HepG2 (cell line): ENCODE measurements at regions not wholly inside any gene's neighbourhood (a gene's known extent, or its start where the extent isn't known, plus 50 kb on each side); places are given as distances from the start of the nearest gene placed in this dataset.

Experiments
- ATAC-seq: fragments of 200-7000 bp; cut with Tn5 transposase; 3 replicates; pipeline ENCODE4 v1.9.1; 2020; ENCODE audit warnings: mild to moderate bottlenecking, moderate library complexity
- BruUV-seq: library from RNA; stranded (reverse); fragments of 400-500 nt; replicated peaks from 2 replicates; lab custom pipeline; 2021; lab: Mats Ljungman, UMichigan
- CTCF ChIA-PET: fragments of 300-600 bp; formaldehyde crosslinking; extraction: SDS; loops from one replicate; lab custom pipeline; 2021; ENCODE audit warnings: low total read pairs, inconsistent platforms, low intra/inter-chr PET ratio; lab: Yijun Ruan, JAX
- POLR2A ChIA-PET: fragments of 350-600 bp; sonication (Branson Sonifier 250); formaldehyde crosslinking; loops from one replicate; lab custom pipeline; 2020; ENCODE audit warnings: antibody characterized with exemption, inconsistent platforms; lab: Yijun Ruan, JAX
- DNase-seq: peaks from one replicate; pipeline ENCODE4 v3.0.0-alpha.2; 2015; ENCODE audit warnings: low spot score
- FAIRE-seq: peaks from 3 replicates; lab custom pipeline; 2011; peaks lifted over from hg19 to GRCh38; lab: Jason Lieb, UNC
- H2AFZ ChIP-seq: one replicate; pipeline ENCODE4 v1.6.1; 2011; ENCODE audit warnings: low read length, inconsistent platforms
- H3K27ac ChIP-seq: fragments of 300-600 bp; 3 replicates; pipeline ENCODE4 v1.8.0; 2011; ENCODE audit warnings: mixed run types, mild to moderate bottlenecking, mixed read lengths, low read length, inconsistent platforms; ENCODE audit not compliant: insufficient read depth; ENCODE audit errors: extremely low read length
- H3K27me3 ChIP-seq, 2 experiments: fragments of 200-600 bp in 1 of 2; 2 replicates in 1 of 2; 3 replicates in 1 of 2; pipeline versions ENCODE4 v1.6.0 to v1.8.0; 2011; ENCODE audit warnings: low read length in 2 of 2, mild to moderate bottlenecking in 2 of 2, moderate library complexity in 2 of 2, inconsistent platforms in 1 of 2; ENCODE audit not compliant: insufficient read depth in 2 of 2, control insufficient read depth in 1 of 2
- H3K36me3 ChIP-seq, 2 experiments: fragments of 200-600 bp in 1 of 2; replicated peaks in 1 of 2; 2 replicates in 1 of 2; 3 replicates in 1 of 2; pipeline versions ENCODE4 v1.5.1 to v1.8.0; 2011; ENCODE audit warnings: low read length in 2 of 2, inconsistent platforms in 1 of 2; ENCODE audit not compliant: insufficient read depth in 2 of 2, control insufficient read depth in 1 of 2
- H3K4me1 ChIP-seq: 2 replicates; pipeline ENCODE4 v1.5.1; 2012; ENCODE audit warnings: low read length, inconsistent platforms; ENCODE audit not compliant: insufficient read depth
- H3K4me2 ChIP-seq: 2 replicates; pipeline ENCODE4 v1.6.0; 2011; ENCODE audit warnings: low read depth, low read length, inconsistent platforms
- H3K4me3 ChIP-seq, 3 experiments: fragments of 200-600 bp in 1 of 3; sonication (generic), shearing (Covaris generic) in 1 of 3; replicated peaks in 1 of 3; 2 replicates each; pipeline ENCODE4 v1.5.1; 2011 to 2016; ENCODE audit warnings: low read length in 3 of 3, inconsistent platforms in 2 of 3, low read depth in 2 of 3, mild to moderate bottlenecking in 2 of 3, control low read depth in 1 of 3, mixed read lengths in 1 of 3; ENCODE audit not compliant: insufficient read depth in 1 of 3
- H3K79me2 ChIP-seq: one replicate; pipeline ENCODE4 v1.6.1; 2011; ENCODE audit warnings: low read length, inconsistent platforms; ENCODE audit not compliant: insufficient read depth
- H3K9ac ChIP-seq: 2 replicates; pipeline ENCODE4 v1.6.0; 2011; ENCODE audit warnings: mild to moderate bottlenecking, low read depth, low read length, inconsistent platforms; ENCODE audit not compliant: insufficient read depth
- H3K9me3 ChIP-seq: 2 replicates; pipeline ENCODE4 v1.5.1; 2012; ENCODE audit warnings: mild to moderate bottlenecking, low read length
- H4K20me1 ChIP-seq: 2 replicates; pipeline ENCODE4 v1.6.0; 2011; ENCODE audit warnings: inconsistent platforms, mild to moderate bottlenecking, low read length, moderate library complexity; ENCODE audit not compliant: insufficient read depth
- CREM ChIP-seq, 2 experiments: sonication (generic) in 1 of 2; formaldehyde crosslinking in 1 of 2; IDR thresholded peaks; 2 replicates each; pipeline versions ENCODE4 v1.4.0 to v1.6.1; 2016 to 2020; ENCODE audit warnings: antibody characterized with exemption in 1 of 2, mild to moderate bottlenecking in 1 of 2, missing genetic modification reagents in 1 of 2
- DZIP1 ChIP-seq: sonication (generic); formaldehyde crosslinking; IDR thresholded peaks from 2 replicates; pipeline ENCODE4 v1.5.0; 2020; ENCODE audit warnings: mild to moderate bottlenecking, missing genetic modification reagents
- ELF1 ChIP-seq: sonication (generic); formaldehyde crosslinking; IDR thresholded peaks from 2 replicates; pipeline ENCODE4 v1.4.0; 2020; ENCODE audit warnings: missing genetic modification reagents
- HDAC1 ChIP-seq: sonication (generic); formaldehyde crosslinking; IDR thresholded peaks from 2 replicates; pipeline ENCODE4 v1.5.1; 2020; ENCODE audit warnings: mild to moderate bottlenecking, missing genetic modification reagents
- IRX3 ChIP-seq: sonication (generic); formaldehyde crosslinking; IDR thresholded peaks from 2 replicates; pipeline ENCODE4 v1.8.1; 2023; ENCODE audit warnings: mild to moderate bottlenecking, low read depth, missing genetic modification reagents, borderline replicate concordance
- MNT ChIP-seq: fragments of 450-650 bp; IDR thresholded peaks from 2 replicates; pipeline ENCODE4 v1.6.1; 2016
- MXD1 ChIP-seq: sonication (generic); formaldehyde crosslinking; IDR thresholded peaks from 2 replicates; pipeline ENCODE4 v1.4.0; 2020; ENCODE audit warnings: mild to moderate bottlenecking, missing genetic modification reagents
- SMAD3 ChIP-seq: sonication (generic); formaldehyde crosslinking; IDR thresholded peaks from 2 replicates; pipeline ENCODE4 v1.4.0; 2020; ENCODE audit warnings: missing genetic modification reagents
- STAT6 ChIP-seq: sonication (generic); formaldehyde crosslinking; IDR thresholded peaks from 2 replicates; pipeline ENCODE4 v1.4.0; 2020; ENCODE audit warnings: missing genetic modification reagents, mild to moderate bottlenecking, borderline replicate concordance
- ZNF101 ChIP-seq: sonication (generic); formaldehyde crosslinking; IDR thresholded peaks from 2 replicates; pipeline ENCODE4 v1.4.0; 2020; ENCODE audit warnings: mild to moderate bottlenecking, low read depth, missing genetic modification reagents, borderline replicate concordance
- ZNF143 ChIP-seq: sonication (generic); formaldehyde crosslinking; IDR thresholded peaks from 2 replicates; pipeline ENCODE4 v1.4.0; 2020; ENCODE audit warnings: missing genetic modification reagents
- ZNF367 ChIP-seq: sonication (generic); formaldehyde crosslinking; IDR thresholded peaks from 2 replicates; pipeline ENCODE4 v1.4.0; 2020; ENCODE audit warnings: missing genetic modification reagents, borderline replicate concordance
- ZNF543 ChIP-seq: sonication (generic); formaldehyde crosslinking; IDR thresholded peaks from 2 replicates; pipeline ENCODE4 v1.4.0; 2020; ENCODE audit warnings: mild to moderate bottlenecking, missing genetic modification reagents
- ZNF562 ChIP-seq: sonication (generic); formaldehyde crosslinking; IDR thresholded peaks from 2 replicates; pipeline ENCODE4 v1.8.0; 2022; ENCODE audit warnings: missing genetic modification reagents, borderline replicate concordance
- ZNF605 ChIP-seq: sonication (generic); formaldehyde crosslinking; IDR thresholded peaks from 2 replicates; pipeline ENCODE4 v1.8.0; 2022; ENCODE audit warnings: mild to moderate bottlenecking, missing genetic modification reagents
- ZNF709 ChIP-seq: sonication (generic); formaldehyde crosslinking; IDR thresholded peaks from 2 replicates; pipeline ENCODE4 v1.5.0; 2020; ENCODE audit warnings: mild to moderate bottlenecking, missing genetic modification reagents
- ZNF773 ChIP-seq: sonication (generic); formaldehyde crosslinking; IDR thresholded peaks from 2 replicates; pipeline ENCODE4 v1.4.0; 2020; ENCODE audit warnings: missing genetic modification reagents, borderline replicate concordance
- WGBS: methylation state at CpG from one replicate; pipeline ENCODE4 v1.1.6; 2017; ENCODE audit warnings: low lambda C conversion rate; 5-methylcytosine and 5-hydroxymethylcytosine counted together
- in situ Hi-C: cut with HindIII; loops from 2 replicates; pipeline ENCODE4 v1.10.0; 2017; ENCODE audit warnings: low pct_unique_long_range_greater_than_20kb; ENCODE audit not compliant: extremely low pct_ligation_motif_present
- intact Hi-C: fragments of 100-400 bp; cut with micrococcal nuclease; formaldehyde crosslinking; loops from one replicate; pipeline ENCODE4 v1.10.0; 2022; ENCODE audit not compliant: unreplicated experiment
- TF ChIP-seq, protein P1 (sequence below): sonication (generic); formaldehyde crosslinking; IDR thresholded peaks from 2 replicates; pipeline ENCODE4 v1.8.0; 2022; ENCODE audit warnings: mild to moderate bottlenecking, missing genetic modification reagents

- ATAC-seq (no peak), DNase-seq (no peak)
- Histone ChIP-seq H3K4me3 (no peak overlapping the region), H2AFZ (no peak overlapping the region), H4K20me1 (no peaks in the 10 kb centered on the region), H3K4me1 (no peaks in the 10 kb centered on the region), H3K9me3 (no peaks in the 10 kb centered on the region), H3K4me2 (no peak overlapping the region), H3K27me3 (no peaks in the 10 kb centered on the region), H3K9ac (no peak overlapping the region)
- POLR2A ChIA-PET, result no interaction called here
- 9% methylated on average over 1 of the region's 1 CpG for WGBS
- CTCF ChIA-PET, result no interaction called here
- in situ Hi-C loops (no loop called here), intact Hi-C loops (no loop called here)
- BruUV-seq, result no TSS peak
- TF ChIP-seq CREM (IDR thresholded peaks at IDR 0.05) (no peak), CREM (CRISPR knock-in tag; IDR thresholded peaks at IDR 0.05) (no peak), ZNF543 (CRISPR knock-in tag) (no peak), ZNF367 (no peak), MXD1 (no peak), MNT (no peak), ZNF773 (CRISPR knock-in tag) (no peak), ZNF709 (CRISPR knock-in tag) (no peak), SMAD3 (CRISPR knock-in tag) (no peak), ELF1 (CRISPR knock-in tag) (no peak), ZNF143 (CRISPR knock-in tag) (no peak), IRX3 (no peak), STAT6 (CRISPR knock-in tag) (no peak), ZNF562 (CRISPR knock-in tag) (no peak), ZNF605 (CRISPR knock-in tag) (no peak), ZNF101 (no peak), DZIP1 (CRISPR knock-in tag) (no peak), HDAC1 (CRISPR knock-in tag) (no peak)
- TF ChIP-seq, protein P1, sequence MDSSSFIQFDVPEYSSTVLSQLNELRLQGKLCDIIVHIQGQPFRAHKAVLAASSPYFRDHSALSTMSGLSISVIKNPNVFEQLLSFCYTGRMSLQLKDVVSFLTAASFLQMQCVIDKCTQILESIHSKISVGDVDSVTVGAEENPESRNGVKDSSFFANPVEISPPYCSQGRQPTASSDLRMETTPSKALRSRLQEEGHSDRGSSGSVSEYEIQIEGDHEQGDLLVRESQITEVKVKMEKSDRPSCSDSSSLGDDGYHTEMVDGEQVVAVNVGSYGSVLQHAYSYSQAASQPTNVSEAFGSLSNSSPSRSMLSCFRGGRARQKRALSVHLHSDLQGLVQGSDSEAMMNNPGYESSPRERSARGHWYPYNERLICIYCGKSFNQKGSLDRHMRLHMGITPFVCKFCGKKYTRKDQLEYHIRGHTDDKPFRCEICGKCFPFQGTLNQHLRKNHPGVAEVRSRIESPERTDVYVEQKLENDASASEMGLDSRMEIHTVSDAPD (CRISPR knock-in tag), result no peak
- TF ChIP-seq, all 625 proteins: peak for 0
- FAIRE-seq, result no peak
- Histone ChIP-seq H3K36me3 (no peaks in the 10 kb centered on the region), H3K27ac (no peak overlapping the region), H3K79me2 (no peaks in the 10 kb centered on the region)
Observed at GRCh38 chr19:42660353-42660752, 65.6 kb upstream of the CEACAM8 start.
